SK-N-SH (cell line): ENCODE measurements at regions not wholly inside any gene's neighbourhood (a gene's known extent, or its start where the extent isn't known, plus 50 kb on each side); places are given as distances from the start of the nearest gene placed in this dataset.

Experiments
- CTCF ChIP-seq: fragments of 200-600 bp; sonication (generic); IDR thresholded peaks from 2 replicates; pipeline ENCODE4 v1.6.1; 2017; ENCODE audit warnings: antibody characterized with exemption, mild to moderate bottlenecking, moderate library complexity
- EP300 ChIP-seq, 2 experiments: IDR thresholded peaks; 2 replicates each; pipeline versions ENCODE4 v1.4.0 to v1.6.1; 2012; ENCODE audit warnings: borderline replicate concordance in 1 of 2, low read depth in 1 of 2, low read length in 1 of 2

- TF ChIP-seq EP300 (IDR thresholded peaks at IDR 0.05; ENCODE audit: borderline replicate concordance in 1 of 2, low read depth in 1 of 2, low read length in 1 of 2) (no peak), CTCF (no peak)
Observed at GRCh38 chr9:23171479-23171878, 654.6 kb downstream of the ELAVL2 start.
